ENCODE measurements at regions not wholly inside any gene's neighbourhood (a gene's known extent, or its start where the extent isn't known, plus 50 kb on each side); places are given as distances from the start of the nearest gene placed in this dataset.

DNA sequence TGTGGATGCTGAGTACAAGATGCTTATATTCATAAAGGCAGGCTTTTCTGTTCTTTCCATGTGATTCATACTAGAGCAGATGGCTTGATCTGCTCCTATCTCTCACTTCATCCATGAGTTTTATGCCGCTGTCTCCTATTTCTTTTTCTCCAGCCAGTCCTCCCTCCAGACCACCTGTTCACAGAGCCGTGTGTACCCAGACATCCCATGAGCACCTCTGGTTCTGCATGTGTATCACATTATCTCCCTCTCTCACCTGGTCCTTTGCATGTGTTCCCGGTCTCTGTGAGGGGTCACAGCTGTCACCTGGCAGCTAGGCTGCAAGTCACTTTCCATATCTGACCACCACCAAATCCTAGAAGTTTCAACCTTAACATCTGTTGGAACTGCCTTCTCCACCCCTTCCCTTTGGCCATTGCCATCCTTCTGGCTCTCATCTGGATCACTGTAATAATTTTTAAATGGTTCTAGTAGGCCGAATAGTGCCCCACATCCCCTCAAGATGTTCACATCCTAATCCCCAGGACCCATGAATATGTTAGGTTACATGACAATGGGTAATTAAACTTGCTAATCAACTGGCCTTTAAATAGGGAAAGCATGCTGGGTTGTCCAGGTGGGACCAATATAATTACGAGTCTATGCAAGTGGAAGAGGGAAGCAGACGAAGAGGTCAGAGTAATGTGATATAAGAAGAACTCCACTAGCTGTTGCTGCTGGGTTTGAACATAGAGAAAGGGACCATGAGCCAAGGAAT lies 168.1 kb downstream of the SNAPC1 start:
- no peaks in the 10 kb centered on the region for H3K27me3 ChIP-seq (ENCODE audit: control insufficient read depth in 4 of 4, insufficient read depth in 4 of 4, low read length in 3 of 4)
- WGBS, result 85% methylated on average over 6 of the region's 6 CpGs
- no peak for TF ChIP-seq NR2F2 (IDR thresholded peaks at IDR 0.05)
- TF ChIP-seq, protein P1, sequence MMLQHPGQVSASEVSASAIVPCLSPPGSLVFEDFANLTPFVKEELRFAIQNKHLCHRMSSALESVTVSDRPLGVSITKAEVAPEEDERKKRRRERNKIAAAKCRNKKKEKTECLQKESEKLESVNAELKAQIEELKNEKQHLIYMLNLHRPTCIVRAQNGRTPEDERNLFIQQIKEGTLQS (IDR thresholded peaks at IDR 0.05), result no peak
- no peak for TF ChIP-seq FOXA1 (IDR thresholded peaks at IDR 0.05)
- no peaks in the 10 kb centered on the region for H3K9me3 ChIP-seq (ENCODE audit: control insufficient read depth in 4 of 4, low read length in 3 of 4)
- no peaks in the 10 kb centered on the region for H3K36me3 ChIP-seq (ENCODE audit: control insufficient read depth in 4 of 4, insufficient read depth in 3 of 4, low read depth in 1 of 4, low read length in 3 of 4)
- no peak overlapping the region for H3K9ac ChIP-seq (ENCODE audit: low read depth in 1 of 2, low read length in 2 of 2)
- no peak for DNase-seq (ENCODE audit: low spot score)
- H3K4me1 ChIP-seq (ENCODE audit: control insufficient read depth in 4 of 4, insufficient read depth in 4 of 4, low read length in 3 of 4), result peaks cover 0 to 2% (median 0%) of the 10 kb centered on the region in 4 donors
- H3K27ac ChIP-seq (ENCODE audit: low read depth in 1 of 2, low read length in 2 of 2), result no peak overlapping the region
- H3K4me3 ChIP-seq (ENCODE audit: low read depth in 1 of 3, low read length in 3 of 3), result no peak overlapping the region

DNA sequence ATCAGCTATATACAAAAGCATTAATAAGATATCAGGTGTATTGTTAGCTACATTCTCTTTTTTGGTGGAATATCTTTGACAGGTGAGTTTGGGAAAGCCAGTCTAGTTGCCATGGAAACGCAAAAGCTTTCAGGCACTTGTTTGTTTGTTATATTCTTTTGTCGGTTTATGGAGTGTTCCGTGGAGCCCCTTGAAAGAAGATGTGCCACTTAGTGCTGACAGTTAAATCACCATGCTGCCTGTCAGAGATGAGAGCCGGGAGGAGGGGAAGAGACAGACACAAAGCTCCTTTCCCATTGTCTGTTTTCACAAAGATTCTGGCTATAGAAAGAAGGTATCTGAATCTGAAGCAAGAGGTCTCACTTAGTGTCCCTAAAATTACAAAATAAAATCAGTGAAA lies 170.8 kb downstream of the SNAPC1 start:
- 73% methylated on average over 4 of the region's 4 CpGs for WGBS
- Histone ChIP-seq H3K9me3 (ENCODE audit: control insufficient read depth in 4 of 4, low read length in 3 of 4) (no peaks in the 10 kb centered on the region), H3K27ac (ENCODE audit: low read depth in 1 of 2, low read length in 2 of 2) (no peak overlapping the region), H3K9ac (ENCODE audit: low read depth in 1 of 2, low read length in 2 of 2) (no peak overlapping the region), H3K36me3 (ENCODE audit: control insufficient read depth in 4 of 4, insufficient read depth in 3 of 4, low read depth in 1 of 4, low read length in 3 of 4) (no peaks in the 10 kb centered on the region), H3K4me3 (ENCODE audit: low read depth in 1 of 3, low read length in 3 of 3) (no peak overlapping the region), H3K4me1 (ENCODE audit: control insufficient read depth in 4 of 4, insufficient read depth in 4 of 4, low read length in 3 of 4) (no peaks in the 10 kb centered on the region), H3K27me3 (ENCODE audit: control insufficient read depth in 4 of 4, insufficient read depth in 4 of 4, low read length in 3 of 4) (peaks cover 0 to under 1% (median 0%) of the 10 kb centered on the region in 4 donors)
- no peak for TF ChIP-seq YY1 (IDR thresholded peaks at IDR 0.05)
- TF ChIP-seq RXRA (IDR thresholded peaks at IDR 0.05), result no peak
- TF ChIP-seq, protein P2, sequence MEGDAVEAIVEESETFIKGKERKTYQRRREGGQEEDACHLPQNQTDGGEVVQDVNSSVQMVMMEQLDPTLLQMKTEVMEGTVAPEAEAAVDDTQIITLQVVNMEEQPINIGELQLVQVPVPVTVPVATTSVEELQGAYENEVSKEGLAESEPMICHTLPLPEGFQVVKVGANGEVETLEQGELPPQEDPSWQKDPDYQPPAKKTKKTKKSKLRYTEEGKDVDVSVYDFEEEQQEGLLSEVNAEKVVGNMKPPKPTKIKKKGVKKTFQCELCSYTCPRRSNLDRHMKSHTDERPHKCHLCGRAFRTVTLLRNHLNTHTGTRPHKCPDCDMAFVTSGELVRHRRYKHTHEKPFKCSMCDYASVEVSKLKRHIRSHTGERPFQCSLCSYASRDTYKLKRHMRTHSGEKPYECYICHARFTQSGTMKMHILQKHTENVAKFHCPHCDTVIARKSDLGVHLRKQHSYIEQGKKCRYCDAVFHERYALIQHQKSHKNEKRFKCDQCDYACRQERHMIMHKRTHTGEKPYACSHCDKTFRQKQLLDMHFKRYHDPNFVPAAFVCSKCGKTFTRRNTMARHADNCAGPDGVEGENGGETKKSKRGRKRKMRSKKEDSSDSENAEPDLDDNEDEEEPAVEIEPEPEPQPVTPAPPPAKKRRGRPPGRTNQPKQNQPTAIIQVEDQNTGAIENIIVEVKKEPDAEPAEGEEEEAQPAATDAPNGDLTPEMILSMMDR (IDR thresholded peaks at IDR 0.05; ENCODE audit: low read depth, low read length, missing input control), result no peak
- no peak for TF ChIP-seq HNF4G (IDR thresholded peaks at IDR 0.05)
- no peak for TF ChIP-seq RAD21 (IDR thresholded peaks at IDR 0.05)
- TF ChIP-seq, protein P1 (IDR thresholded peaks at IDR 0.05), result no peak
- TF ChIP-seq TAF1 (conservative IDR thresholded peaks at IDR 0.05), result no peak
- no peak for TF ChIP-seq FOXA2 (IDR thresholded peaks at IDR 0.05)
- TF ChIP-seq NR2F2 (IDR thresholded peaks at IDR 0.05), result no peak
- TF ChIP-seq, protein P3, sequence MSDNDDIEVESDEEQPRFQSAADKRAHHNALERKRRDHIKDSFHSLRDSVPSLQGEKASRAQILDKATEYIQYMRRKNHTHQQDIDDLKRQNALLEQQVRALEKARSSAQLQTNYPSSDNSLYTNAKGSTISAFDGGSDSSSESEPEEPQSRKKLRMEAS (IDR thresholded peaks at IDR 0.05), result no peak
- TF ChIP-seq JUND (IDR thresholded peaks at IDR 0.05), result no peak
- TF ChIP-seq, protein P4, sequence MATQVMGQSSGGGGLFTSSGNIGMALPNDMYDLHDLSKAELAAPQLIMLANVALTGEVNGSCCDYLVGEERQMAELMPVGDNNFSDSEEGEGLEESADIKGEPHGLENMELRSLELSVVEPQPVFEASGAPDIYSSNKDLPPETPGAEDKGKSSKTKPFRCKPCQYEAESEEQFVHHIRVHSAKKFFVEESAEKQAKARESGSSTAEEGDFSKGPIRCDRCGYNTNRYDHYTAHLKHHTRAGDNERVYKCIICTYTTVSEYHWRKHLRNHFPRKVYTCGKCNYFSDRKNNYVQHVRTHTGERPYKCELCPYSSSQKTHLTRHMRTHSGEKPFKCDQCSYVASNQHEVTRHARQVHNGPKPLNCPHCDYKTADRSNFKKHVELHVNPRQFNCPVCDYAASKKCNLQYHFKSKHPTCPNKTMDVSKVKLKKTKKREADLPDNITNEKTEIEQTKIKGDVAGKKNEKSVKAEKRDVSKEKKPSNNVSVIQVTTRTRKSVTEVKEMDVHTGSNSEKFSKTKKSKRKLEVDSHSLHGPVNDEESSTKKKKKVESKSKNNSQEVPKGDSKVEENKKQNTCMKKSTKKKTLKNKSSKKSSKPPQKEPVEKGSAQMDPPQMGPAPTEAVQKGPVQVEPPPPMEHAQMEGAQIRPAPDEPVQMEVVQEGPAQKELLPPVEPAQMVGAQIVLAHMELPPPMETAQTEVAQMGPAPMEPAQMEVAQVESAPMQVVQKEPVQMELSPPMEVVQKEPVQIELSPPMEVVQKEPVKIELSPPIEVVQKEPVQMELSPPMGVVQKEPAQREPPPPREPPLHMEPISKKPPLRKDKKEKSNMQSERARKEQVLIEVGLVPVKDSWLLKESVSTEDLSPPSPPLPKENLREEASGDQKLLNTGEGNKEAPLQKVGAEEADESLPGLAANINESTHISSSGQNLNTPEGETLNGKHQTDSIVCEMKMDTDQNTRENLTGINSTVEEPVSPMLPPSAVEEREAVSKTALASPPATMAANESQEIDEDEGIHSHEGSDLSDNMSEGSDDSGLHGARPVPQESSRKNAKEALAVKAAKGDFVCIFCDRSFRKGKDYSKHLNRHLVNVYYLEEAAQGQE (IDR thresholded peaks at IDR 0.05), result no peak
- TF ChIP-seq HNF4A (conservative IDR thresholded peaks at IDR 0.05), result no peak
- no peak for DNase-seq (ENCODE audit: low spot score)
